ENCODE measurements at regions not wholly inside any gene's neighbourhood (a gene's known extent, or its start where the extent isn't known, plus 50 kb on each side); places are given as distances from the start of the nearest gene placed in this dataset.

GRCh38 chr9:73037613-73038012, 84.8 kb upstream of the ALDH1A1 start:
- no peak overlapping the region for H3K27ac ChIP-seq (ENCODE audit: low read depth, low read length, poor library complexity, severe bottlenecking)
- H3K4me1 ChIP-seq (ENCODE audit: insufficient read depth, low read length, poor library complexity, severe bottlenecking): peaks cover 17% of the 10 kb centered on the region
- H3K4me3 ChIP-seq (ENCODE audit: low read depth, low read length, poor library complexity, severe bottlenecking): no peak overlapping the region
- CTCF ChIA-PET: no interaction called here
- no peaks in the 10 kb centered on the region for H3K9me3 ChIP-seq (ENCODE audit: low read depth, low read length, poor library complexity, severe bottlenecking)
- POLR2A ChIA-PET (ENCODE audit: low non-redundant PET): no interaction called here
- H3K27me3 ChIP-seq (replicated peaks; ENCODE audit: insufficient read depth, low read depth, low read length, poor library complexity): no peaks in the 10 kb centered on the region
- intact Hi-C loops (cut with micrococcal nuclease; ENCODE audit: unreplicated experiment): loop anchor here (5.0 kb wide), 1 partner anchor 140 kb away; no protein-coding TSS in a partner anchor
- no peak for TF ChIP-seq CTCF (conservative IDR thresholded peaks at IDR 0.05; ENCODE audit: low read depth, low read length)
- no peak for TF ChIP-seq EZH2 (IDR thresholded peaks at IDR 0.05; ENCODE audit: borderline replicate concordance, low read depth, low read length, poor library complexity, severe bottlenecking)
- no peaks in the 10 kb centered on the region for H3K36me3 ChIP-seq (ENCODE audit: insufficient read depth, low read length, poor library complexity, severe bottlenecking)
- peak; percentile 62 for DNase-seq (ENCODE audit: low spot score)
- no TSS peak for BruUV-seq (replicated peaks)

- CTCF ChIA-PET: no interaction called here
- no peak for DNase-seq (ENCODE audit: low spot score)
- no peak overlapping the region for H3K27ac ChIP-seq (ENCODE audit: low read depth, low read length, poor library complexity, severe bottlenecking)
- intact Hi-C loops (cut with micrococcal nuclease; ENCODE audit: unreplicated experiment): loop anchor here (5.0 kb wide), 2 partner anchors 53 to 142 kb away; no protein-coding TSS in a partner anchor
- H3K4me1 ChIP-seq (ENCODE audit: insufficient read depth, low read length, poor library complexity, severe bottlenecking): peaks cover 17% of the 10 kb centered on the region
- POLR2A ChIA-PET (ENCODE audit: low non-redundant PET): no interaction called here
- H3K27me3 ChIP-seq (replicated peaks; ENCODE audit: insufficient read depth, low read depth, low read length, poor library complexity): no peaks in the 10 kb centered on the region
- H3K4me3 ChIP-seq (ENCODE audit: low read depth, low read length, poor library complexity, severe bottlenecking): no peak overlapping the region
- no peaks in the 10 kb centered on the region for H3K9me3 ChIP-seq (ENCODE audit: low read depth, low read length, poor library complexity, severe bottlenecking)
- H3K36me3 ChIP-seq (ENCODE audit: insufficient read depth, low read length, poor library complexity, severe bottlenecking): no peaks in the 10 kb centered on the region
- BruUV-seq (replicated peaks): no TSS peak
- no peak for TF ChIP-seq EZH2 (IDR thresholded peaks at IDR 0.05; ENCODE audit: borderline replicate concordance, low read depth, low read length, poor library complexity, severe bottlenecking)
- TF ChIP-seq CTCF (conservative IDR thresholded peaks at IDR 0.05; ENCODE audit: low read depth, low read length): peak; percentile 24; the same call in 1 of the 2 replicates
These were observed 82.1 kb upstream of the ALDH1A1 start for GRCh38 chr9:73034962-73035361.

GRCh38 chr9:73031350-73031749, 78.5 kb upstream of the ALDH1A1 start:
- no peak for DNase-seq (ENCODE audit: low spot score)
- no TSS peak for BruUV-seq (replicated peaks)
- TF ChIP-seq CTCF (conservative IDR thresholded peaks at IDR 0.05; ENCODE audit: low read depth, low read length) (no peak), EZH2 (IDR thresholded peaks at IDR 0.05; ENCODE audit: borderline replicate concordance, low read depth, low read length, poor library complexity, severe bottlenecking) (no peak)
- no peak overlapping the region for H3K27ac ChIP-seq (ENCODE audit: low read depth, low read length, poor library complexity, severe bottlenecking)
- H3K4me3 ChIP-seq (ENCODE audit: low read depth, low read length, poor library complexity, severe bottlenecking): no peak overlapping the region
- H3K36me3 ChIP-seq (ENCODE audit: insufficient read depth, low read length, poor library complexity, severe bottlenecking): no peaks in the 10 kb centered on the region
- no peaks in the 10 kb centered on the region for H3K4me1 ChIP-seq (ENCODE audit: insufficient read depth, low read length, poor library complexity, severe bottlenecking)
- CTCF ChIA-PET: no interaction called here
- POLR2A ChIA-PET (ENCODE audit: low non-redundant PET): no interaction called here
- no peaks in the 10 kb centered on the region for H3K27me3 ChIP-seq (replicated peaks; ENCODE audit: insufficient read depth, low read depth, low read length, poor library complexity)
- H3K9me3 ChIP-seq (ENCODE audit: low read depth, low read length, poor library complexity, severe bottlenecking): no peaks in the 10 kb centered on the region
- intact Hi-C loops (cut with micrococcal nuclease; ENCODE audit: unreplicated experiment): loop anchor here (5.0 kb wide), 1 partner anchor 49 kb away; no protein-coding TSS in a partner anchor
